Stimulated activated CD4-positive, alpha-beta T cell treated with anti-CD3 and anti-CD28 coated beads, Interleukin-4, amount 100 ng/mL, for 1 hour (primary cell): ENCODE measurements at regions not wholly inside any gene's neighbourhood (a gene's known extent, or its start where the extent isn't known, plus 50 kb on each side); places are given as distances from the start of the nearest gene placed in this dataset.

ENCODE experiments used
- DNase-seq: peaks from one replicate; pipeline ENCODE4 v3.0.0-alpha.2; 2020

- no peak for DNase-seq
Observed at GRCh38 chr16:49216593-49216992, 65.0 kb downstream of the CBLN1 start.

DNA sequence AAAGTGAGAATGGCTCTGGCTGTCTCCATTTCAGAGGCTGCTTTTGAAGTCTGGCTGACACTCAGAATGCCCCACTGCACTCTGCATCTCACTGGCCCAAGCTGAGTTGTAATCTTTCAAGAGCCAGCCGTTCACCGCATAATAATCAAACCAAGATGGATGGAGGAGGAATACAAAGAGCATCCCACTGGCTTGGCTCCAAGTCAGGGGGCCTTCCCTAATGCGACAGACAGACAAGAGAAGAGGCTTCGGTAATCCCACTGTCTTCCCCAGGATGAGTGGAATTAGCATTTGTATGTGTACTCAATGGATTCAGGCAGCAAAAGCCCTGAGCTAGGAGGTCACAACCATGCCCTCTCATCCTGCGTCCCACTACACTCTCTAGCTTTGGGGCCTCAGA, 68.0 kb downstream of the CBLN1 start:
- DNase-seq, result no peak

- DNase-seq, result no peak
Observed at GRCh38 chr16:49204191-49204590, 77.4 kb downstream of the CBLN1 start.

DNA sequence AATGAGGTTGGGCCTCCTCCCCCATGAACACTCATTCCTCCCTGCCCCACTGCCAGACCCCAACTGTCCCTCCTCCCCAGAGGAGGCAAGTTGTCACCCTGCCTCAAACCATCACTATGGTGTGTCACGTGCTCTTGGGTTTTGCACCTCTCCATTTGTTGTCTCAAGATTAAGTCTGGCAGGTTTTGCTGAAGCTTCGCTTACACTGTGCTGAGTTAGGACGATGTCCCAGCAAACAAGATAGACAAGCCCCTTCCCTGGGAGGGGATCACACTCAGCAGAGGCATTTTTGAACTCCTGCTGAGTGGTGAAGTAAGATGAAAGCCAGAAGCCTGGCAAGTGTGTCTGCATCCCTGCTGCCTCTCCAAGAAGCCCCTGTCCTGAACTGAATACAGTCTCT, 78.3 kb downstream of the CBLN1 start:
- no peak for DNase-seq

- no peak for DNase-seq
Observed at GRCh38 chr16:49201118-49201517, 80.5 kb downstream of the CBLN1 start.

- no peak for DNase-seq
Observed at GRCh38 chr16:49200223-49200820, 81.3 kb downstream of the CBLN1 start.

- no peak for DNase-seq
Observed at GRCh38 chr16:49195237-49195548, 86.4 kb downstream of the CBLN1 start.

- no peak for DNase-seq
Observed at GRCh38 chr16:49194537-49195236, 87.0 kb downstream of the CBLN1 start.

GRCh38 chr16:49193596-49193995, 88.0 kb downstream of the CBLN1 start:
- DNase-seq, result no peak

- no peak for DNase-seq
Observed at GRCh38 chr16:49189286-49189685, 92.4 kb downstream of the CBLN1 start.

DNA sequence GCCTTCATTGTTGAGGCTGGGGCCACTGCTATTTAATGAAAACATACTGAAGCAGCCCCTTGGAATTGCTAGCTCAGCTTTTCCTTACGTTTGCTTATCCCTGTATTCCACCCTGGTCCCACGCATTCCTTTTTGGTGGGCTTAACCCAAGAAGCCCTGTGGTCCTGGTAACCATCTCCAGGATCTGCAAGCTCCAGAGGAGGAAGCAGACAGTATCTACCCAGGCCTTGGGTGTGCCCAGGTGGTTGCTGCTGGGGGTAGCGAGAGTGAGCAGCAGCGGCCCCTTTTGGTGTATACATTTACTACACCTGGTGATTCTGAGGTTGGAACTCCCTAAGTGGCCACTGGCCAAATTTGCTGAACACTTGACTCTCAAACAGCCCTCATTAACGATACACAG, 97.7 kb downstream of the CBLN1 start:
- no peak for DNase-seq

DNA sequence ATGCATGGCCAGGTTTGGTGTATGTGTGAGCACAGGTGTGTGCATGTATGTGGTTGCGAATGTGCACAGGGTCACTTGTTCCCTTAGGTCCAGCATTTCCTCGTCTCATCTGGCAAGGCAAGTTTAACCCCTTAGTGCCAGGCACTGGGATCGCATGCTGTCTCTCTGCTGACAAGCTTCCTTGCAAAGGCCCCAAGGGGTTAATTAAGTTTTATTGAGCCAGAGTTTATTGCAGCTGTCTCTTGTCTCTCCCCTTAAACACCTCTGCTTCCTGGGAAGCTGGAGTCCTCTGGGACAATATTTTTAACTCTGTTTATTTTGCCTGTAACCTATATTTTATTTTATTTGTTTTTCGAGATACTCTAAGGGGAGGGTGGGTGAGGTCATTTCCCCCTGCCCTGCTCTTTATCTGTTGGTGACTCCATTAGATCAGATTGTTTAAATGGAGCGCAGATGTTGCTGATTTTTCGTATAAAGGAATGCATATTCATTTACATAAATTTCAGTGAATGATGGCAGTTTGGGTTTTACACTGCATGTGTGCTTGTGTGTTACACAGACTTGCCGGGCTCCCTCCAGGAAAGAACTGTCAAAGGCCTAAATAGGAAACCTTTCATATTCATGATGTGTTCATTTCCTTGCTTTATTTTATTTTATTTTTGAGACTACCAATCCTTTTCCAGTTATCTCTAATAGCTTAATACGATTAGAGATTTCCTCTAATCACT, 99.7 kb downstream of the CBLN1 start:
- no peak for DNase-seq

DNA sequence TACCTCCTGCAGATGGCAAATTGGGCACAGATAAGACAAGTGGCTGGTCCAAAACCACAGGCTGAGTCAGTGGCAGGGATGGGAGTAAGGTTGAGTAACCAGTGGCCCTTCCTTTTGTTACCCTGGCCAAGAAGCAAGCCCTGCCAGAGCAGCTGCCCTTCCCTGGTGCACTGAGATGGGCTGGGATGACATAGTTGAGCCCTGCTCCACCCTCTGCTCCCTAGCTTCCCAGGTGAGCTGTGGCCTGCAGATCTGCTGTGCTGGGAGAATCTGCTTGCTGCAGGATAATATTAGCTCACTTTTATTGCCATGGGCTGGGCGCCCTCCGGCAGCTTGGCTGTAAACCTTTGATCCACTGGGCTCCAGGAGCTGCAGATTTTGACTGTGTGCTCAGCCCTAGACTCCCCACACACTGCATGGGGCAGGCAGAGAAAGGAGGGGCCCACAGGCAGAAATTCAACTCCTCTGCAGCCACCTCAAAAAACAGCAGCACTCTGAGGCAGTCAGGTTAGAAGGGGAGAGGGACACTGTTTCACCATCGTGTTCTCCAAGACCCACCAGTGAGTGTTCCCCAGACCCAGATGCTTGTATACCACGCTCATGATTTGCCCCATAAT, 101.8 kb downstream of the CBLN1 start:
- no peak for DNase-seq

DNA sequence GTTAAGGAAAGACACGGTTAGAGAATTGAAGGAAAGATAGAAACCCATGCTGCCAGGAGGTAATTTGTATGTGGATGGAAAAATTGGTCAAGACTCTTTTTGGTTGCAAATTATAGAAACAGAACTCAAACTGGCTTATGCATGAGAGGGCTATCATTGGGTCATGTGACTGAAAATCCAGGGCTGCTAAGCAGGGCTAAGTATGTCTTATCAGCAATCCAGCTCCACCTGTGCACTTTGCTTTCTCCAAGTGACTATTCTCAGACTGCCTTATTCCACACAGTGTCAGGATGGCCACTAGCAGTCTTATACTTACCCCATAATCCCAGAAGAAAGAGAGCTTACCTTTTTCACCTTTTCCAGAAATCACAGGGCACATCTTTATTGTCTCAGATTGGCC, 113.5 kb downstream of the CBLN1 start:
- DNase-seq, result no peak

DNA sequence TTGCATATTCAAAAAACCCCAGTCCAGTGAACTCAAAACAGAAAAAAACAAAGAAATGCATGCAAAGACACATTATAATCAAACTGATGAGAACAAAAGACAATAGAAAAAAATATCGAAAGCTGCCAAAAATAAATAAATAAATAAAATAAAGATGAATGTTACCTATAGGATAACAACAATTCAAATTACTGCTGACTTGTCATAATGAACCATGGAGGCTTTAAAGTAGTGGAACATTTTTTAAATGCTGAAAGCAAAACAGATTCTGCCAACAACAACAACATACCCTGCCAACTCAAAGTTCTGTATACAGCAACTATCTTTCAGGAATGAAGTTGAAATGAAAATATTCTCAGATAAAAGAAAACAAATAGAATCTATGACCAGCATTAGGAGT, 116.6 kb downstream of the CBLN1 start:
- DNase-seq, result no peak

- DNase-seq, result no peak
Observed at GRCh38 chr16:49161191-49161590, 120.4 kb downstream of the CBLN1 start.

- DNase-seq, result no peak
Observed at GRCh38 chr16:49158029-49158642, 123.5 kb downstream of the CBLN1 start.

GRCh38 chr16:49150341-49150740, 131.3 kb downstream of the CBLN1 start:
- DNase-seq, result no peak

DNA sequence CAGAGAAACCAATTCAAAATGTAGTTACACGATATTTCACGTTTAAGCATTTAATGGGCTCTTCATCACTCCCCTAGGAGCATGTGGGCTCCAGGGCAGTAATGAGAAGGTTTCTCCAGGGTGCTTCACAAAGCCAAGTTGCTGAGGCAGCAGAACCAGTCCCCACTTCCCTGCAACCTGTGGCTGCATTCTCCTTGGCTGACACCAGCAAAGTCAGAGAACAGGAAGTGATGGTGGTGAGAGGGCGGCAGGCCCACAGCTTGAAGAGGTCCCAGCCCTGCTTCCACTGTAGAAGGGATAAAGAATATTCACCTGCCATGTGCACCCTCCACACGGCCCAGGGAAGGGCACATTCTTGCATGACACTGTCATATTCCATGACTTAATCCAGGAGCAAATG, 133.2 kb downstream of the CBLN1 start:
- DNase-seq, result no peak

- no peak for DNase-seq
Observed at GRCh38 chr16:49140618-49141017, 141.0 kb downstream of the CBLN1 start.

DNA sequence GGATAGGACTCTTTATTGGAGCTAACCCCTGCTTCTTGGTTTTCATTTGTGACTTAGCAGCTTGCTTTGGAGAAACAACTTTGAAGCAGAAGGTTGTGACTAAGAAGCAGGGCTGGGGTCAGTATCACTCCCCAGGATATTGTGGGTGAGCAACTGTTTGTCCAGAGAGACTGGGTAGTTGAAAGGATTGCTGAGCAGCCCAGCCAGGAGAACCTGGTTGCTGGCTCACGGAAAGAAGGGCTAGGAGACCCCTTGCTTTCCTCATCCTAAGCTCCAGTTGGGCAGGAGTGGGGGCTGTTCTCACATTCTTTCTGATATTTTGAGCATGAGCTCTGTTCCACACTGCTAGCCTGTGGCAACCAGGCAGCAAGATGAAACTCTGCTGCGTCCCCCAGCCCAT, 151.2 kb downstream of the CBLN1 start:
- DNase-seq, result no peak

GRCh38 chr16:49129935-49130334, 151.7 kb downstream of the CBLN1 start:
- no peak for DNase-seq

- no peak for DNase-seq
Observed at GRCh38 chr16:49128740-49129139, 152.9 kb downstream of the CBLN1 start.

- no peak for DNase-seq
Observed at GRCh38 chr16:49127103-49127502, 154.5 kb downstream of the CBLN1 start.
